Mammary epithelial cell (primary cell): ENCODE measurements at regions not wholly inside any gene's neighbourhood (a gene's known extent, or its start where the extent isn't known, plus 50 kb on each side); places are given as distances from the start of the nearest gene placed in this dataset.

Experiments used
- CTCF ChIP-seq, 2 donors: IDR thresholded peaks in 1 of 2; conservative IDR thresholded peaks in 1 of 2; 2 replicates each; pipeline ENCODE4 v1.5.1; 2011 to 2012; ENCODE audit warnings: inconsistent platforms in 2 of 2, low read length in 2 of 2, mild to moderate bottlenecking in 2 of 2, control low read depth in 1 of 2, low read depth in 1 of 2; ENCODE audit not compliant: insufficient read depth in 1 of 2; ENCODE audit errors: extremely low read depth in 1 of 2
- EZH2 ChIP-seq: IDR thresholded peaks from 2 replicates; pipeline ENCODE4 v1.6.1; 2012; ENCODE audit warnings: low read length, inconsistent platforms, borderline replicate concordance

- TF ChIP-seq CTCF (conservative IDR thresholded peaks at IDR 0.05 in 1 of 2, IDR thresholded peaks at IDR 0.05 in 1 of 2; ENCODE audit: extremely low read depth in 1 of 2, insufficient read depth in 1 of 2, low read depth in 1 of 2, low read length in 2 of 2) (no peak), EZH2 (no peak)
These were observed 261.0 kb upstream of the KLF6 start for GRCh38 chr10:4046030-4046429.
